ENCODE measurements at regions not wholly inside any gene's neighbourhood (a gene's known extent, or its start where the extent isn't known, plus 50 kb on each side); places are given as distances from the start of the nearest gene placed in this dataset.

DNA sequence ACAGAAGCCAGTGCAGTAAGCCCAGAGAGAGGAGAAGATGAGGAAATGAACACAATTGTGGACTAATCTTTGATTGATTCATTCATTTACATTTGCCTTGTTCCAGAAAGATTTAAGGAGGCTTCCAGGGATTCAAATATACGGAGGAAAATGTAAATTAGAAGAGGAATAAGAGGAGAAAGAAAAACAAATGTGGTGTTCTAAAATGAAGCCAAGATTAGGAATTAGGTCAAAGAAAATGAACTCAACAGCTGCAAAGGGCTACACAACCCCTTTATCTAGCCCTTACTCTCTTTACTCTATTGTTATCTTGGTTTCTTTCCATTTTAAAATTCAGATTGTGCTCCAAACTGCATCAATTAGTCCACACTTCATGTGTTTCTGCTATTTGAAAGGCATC is 196.8 kb downstream of the SPATA18 start:
- TF ChIP-seq, protein P1, sequence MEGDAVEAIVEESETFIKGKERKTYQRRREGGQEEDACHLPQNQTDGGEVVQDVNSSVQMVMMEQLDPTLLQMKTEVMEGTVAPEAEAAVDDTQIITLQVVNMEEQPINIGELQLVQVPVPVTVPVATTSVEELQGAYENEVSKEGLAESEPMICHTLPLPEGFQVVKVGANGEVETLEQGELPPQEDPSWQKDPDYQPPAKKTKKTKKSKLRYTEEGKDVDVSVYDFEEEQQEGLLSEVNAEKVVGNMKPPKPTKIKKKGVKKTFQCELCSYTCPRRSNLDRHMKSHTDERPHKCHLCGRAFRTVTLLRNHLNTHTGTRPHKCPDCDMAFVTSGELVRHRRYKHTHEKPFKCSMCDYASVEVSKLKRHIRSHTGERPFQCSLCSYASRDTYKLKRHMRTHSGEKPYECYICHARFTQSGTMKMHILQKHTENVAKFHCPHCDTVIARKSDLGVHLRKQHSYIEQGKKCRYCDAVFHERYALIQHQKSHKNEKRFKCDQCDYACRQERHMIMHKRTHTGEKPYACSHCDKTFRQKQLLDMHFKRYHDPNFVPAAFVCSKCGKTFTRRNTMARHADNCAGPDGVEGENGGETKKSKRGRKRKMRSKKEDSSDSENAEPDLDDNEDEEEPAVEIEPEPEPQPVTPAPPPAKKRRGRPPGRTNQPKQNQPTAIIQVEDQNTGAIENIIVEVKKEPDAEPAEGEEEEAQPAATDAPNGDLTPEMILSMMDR (IDR thresholded peaks at IDR 0.05), result no peak
- no peak for TF ChIP-seq POLR2A (IDR thresholded peaks at IDR 0.05)
